Posterior vena cava (tissue), 2 donors: ENCODE measurements at regions not wholly inside any gene's neighbourhood (a gene's known extent, or its start where the extent isn't known, plus 50 kb on each side); places are given as distances from the start of the nearest gene placed in this dataset.
A peak's percentile ranks its signal among the peaks of the same experiment; 100 is the strongest.

Experiments used
- DNase-seq: peaks from one replicate; pipeline ENCODE4 v3.0.0-alpha.2; 2020; ENCODE audit warnings: low spot score
- intact Hi-C, 2 donors: fragments of 100-400 bp; cut with DNase I; formaldehyde crosslinking; loops; one replicate each; pipeline versions ENCODE4 v1.14.1 to v1.14.2; 2022 to 2023
- donor health status: DM: yes; HTN: yes; CAD: no.
- donor health status: DM: yes; HTN: yes; CAD: no.

DNA sequence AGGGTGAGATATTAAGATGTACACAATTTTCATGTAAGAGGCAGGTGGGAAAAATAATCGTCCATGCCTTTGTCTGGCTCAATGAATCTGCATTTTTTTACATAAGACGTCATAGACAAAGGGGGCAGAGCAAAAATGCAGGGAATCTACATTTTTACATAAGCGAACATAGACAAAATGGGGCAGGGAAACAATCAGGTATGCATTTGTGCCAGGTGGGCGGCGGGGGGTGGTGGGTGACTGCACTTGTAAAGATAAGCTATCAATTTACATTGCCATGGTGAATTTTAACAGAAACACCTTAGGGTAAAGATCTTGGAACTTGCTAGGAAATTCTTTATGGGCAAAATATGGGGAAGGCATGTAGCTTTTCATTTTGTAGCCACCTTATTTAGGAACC, 96.3 kb upstream of the CES5A start:
- intact Hi-C loops: no loop called here
- DNase-seq: no peak

- intact Hi-C loops: no loop called here
- no peak for DNase-seq
Observed at GRCh38 chr16:55968221-55968620, 93.0 kb upstream of the CES5A start.

DNA sequence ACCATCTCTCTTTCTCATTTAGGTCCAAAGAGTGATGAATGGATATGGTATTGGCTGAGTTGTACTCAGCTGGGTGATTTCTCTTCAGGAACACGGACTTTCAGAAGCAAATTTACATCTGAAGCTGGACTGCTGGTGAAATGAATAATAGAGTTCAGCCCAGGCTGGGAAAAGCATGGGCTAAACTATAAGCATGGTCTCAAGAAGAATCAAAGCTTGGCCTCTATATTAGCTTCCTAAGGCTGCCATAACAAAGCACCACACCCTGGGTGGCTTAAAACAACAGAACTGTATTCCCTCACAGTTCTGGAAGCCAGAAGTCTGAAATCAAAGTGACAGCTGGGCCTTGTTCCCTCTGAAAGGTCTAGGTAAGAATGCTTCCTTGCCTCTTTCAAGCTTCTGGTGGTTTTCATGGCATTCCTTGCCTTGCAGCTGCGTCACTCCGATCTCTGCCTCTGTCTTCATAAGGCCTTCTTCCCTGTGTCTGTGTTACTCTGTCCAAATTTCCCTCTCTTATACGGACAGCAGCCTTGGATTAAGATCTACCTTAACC, 89.8 kb upstream of the CES5A start:
- intact Hi-C loops: no loop called here

GRCh38 chr16:55955845-55956244, 80.7 kb upstream of the CES5A start:
- DNase-seq: peak; percentile 86
- intact Hi-C loops: no loop called here

More for the DNA sequence above, 89.8 kb upstream of the CES5A start:
- no peak for DNase-seq

GRCh38 chr16:55955424-55955823, 80.3 kb upstream of the CES5A start:
- intact Hi-C loops: no loop called here
- DNase-seq: no peak

GRCh38 chr16:55954906-55955305, 79.7 kb upstream of the CES5A start:
- intact Hi-C loops: no loop called here
- no peak for DNase-seq

DNA sequence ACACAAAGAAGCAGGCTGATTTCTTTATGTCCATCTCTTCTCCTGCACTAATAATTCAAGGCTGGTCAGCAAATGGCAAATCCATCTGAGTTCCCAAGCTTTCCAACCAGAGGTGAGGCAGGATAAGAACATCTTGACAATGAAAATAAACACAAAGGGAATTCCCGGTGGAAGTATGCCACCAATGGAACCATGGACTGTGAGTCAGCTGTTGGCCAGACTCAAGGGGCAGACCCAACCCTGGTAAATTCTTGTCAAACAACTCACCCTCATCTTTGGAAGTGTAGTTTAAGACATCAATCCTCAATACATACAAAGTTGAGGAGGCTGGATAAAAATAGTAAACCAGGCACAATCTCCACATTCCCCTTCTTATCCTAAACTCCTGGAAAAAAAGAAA, 74.3 kb upstream of the CES5A start:
- intact Hi-C loops: loop anchor here in 1 of 2 donors (5.0 kb wide), 1 partner anchor 368 kb away; no protein-coding TSS in a partner anchor
- no peak for DNase-seq

DNA sequence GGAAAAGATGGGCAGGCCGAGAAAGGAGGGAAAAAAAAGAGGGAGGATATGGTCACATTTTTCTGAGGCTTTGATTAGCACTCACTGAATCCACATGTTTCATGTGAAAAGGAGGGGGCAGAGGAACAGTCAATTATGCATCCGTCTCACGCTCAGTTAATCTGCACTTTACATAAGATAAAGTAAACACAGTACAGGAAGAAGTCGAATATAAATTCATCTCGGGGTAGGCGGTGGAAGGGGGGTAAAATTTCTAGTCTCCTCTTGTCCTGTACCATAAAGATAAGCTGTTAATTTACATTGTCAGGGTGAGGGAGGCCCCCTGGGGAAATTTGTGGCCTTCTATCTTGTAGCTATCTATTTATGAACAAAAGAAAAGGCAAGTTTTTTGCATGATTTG, 73.1 kb upstream of the CES5A start:
- DNase-seq: no peak
- intact Hi-C loops: loop anchor here in 1 of 2 donors (5.0 kb wide), 1 partner anchor 369 kb away; no protein-coding TSS in a partner anchor

- intact Hi-C loops: loop anchor here (2.0 to 5.0 kb wide), 2 partner anchors 369 to 370 kb away; no protein-coding TSS in a partner anchor
- DNase-seq: no peak
Observed at GRCh38 chr16:55947366-55947765, 72.2 kb upstream of the CES5A start.

GRCh38 chr16:55944377-55944802, 69.2 kb upstream of the CES5A start:
- intact Hi-C loops: no loop called here
- peak; percentile 91 for DNase-seq

- intact Hi-C loops: no loop called here
- DNase-seq: no peak
Observed at GRCh38 chr16:55943267-55943666, 68.1 kb upstream of the CES5A start.

- DNase-seq: no peak
- intact Hi-C loops: no loop called here
Observed at GRCh38 chr16:55942821-55943220, 67.6 kb upstream of the CES5A start.

DNA sequence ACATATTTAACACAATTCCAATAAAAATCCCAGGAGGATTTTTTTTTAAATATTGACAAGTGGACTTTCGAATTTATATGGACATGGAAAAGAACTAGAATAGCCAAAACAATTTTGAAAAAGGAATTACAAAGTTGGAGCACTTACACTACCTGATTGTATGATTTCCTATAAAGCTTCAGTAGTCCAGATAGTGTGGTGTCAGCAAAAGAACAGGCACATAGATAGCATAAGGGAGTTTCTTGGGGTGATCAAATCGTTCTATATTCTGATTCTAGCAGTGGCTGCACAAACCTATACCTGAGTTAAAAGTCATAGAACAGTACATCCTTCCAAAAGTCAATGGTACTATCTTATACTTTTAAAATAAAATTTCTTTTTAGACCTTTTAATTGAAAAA, 66.4 kb upstream of the CES5A start:
- intact Hi-C loops: no loop called here
- DNase-seq: no peak

GRCh38 chr16:55938126-55938525, 63.0 kb upstream of the CES5A start:
- DNase-seq: no peak
- intact Hi-C loops: no loop called here

GRCh38 chr16:55933038-55933437, 57.9 kb upstream of the CES5A start:
- DNase-seq: no peak
- intact Hi-C loops: no loop called here

DNA sequence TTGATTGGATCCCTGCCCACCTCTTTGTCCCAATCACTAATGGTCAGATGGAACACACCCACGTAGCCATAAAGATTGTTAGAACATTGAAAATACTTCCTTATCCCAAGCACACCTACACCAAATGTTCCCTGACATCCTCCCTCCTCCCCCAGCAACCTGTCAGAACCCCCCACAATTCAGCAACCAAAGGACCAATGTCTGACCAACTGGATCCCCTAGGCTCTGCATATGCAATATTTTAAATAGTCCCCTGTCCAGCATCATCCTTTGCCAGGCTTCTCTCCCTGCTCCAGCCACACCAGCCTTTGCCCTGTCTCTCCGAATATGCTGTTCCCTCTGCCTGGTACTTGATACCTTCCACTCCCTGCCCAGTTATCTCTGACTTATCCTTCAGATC, 54.9 kb upstream of the CES5A start:
- intact Hi-C loops: no loop called here
- DNase-seq: no peak

DNA sequence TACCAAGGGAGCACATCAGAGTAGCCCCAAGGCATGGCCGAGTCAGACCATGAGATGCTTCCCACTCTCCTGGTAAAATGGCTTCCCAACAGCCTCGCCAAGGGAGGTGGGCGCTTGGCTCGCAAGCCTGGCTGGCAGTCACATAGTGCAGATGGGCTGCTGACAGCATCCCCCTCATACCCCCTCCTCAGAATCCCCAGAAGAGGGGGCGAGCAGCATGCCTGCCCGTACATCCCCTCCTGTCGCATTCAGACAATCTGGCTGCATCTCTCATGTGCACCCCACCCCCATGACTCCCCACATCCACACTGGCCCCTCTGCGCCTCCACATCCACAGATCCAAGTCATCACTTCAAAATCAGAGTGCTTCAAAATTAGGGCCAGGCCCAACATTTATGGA, 54.0 kb upstream of the CES5A start:
- intact Hi-C loops: no loop called here
- no peak for DNase-seq

GRCh38 chr16:55925242-55925641, 50.1 kb upstream of the CES5A start:
- intact Hi-C loops: no loop called here
- DNase-seq: no peak
